Kidney (tissue), 13 donors: ENCODE measurements at regions not wholly inside any gene's neighbourhood (a gene's known extent, or its start where the extent isn't known, plus 50 kb on each side); places are given as distances from the start of the nearest gene placed in this dataset.
A peak's percentile ranks its signal among the peaks of the same experiment; 100 is the strongest.

Experiments
- DNase-seq, 5 donors: peaks; one replicate each; pipeline ENCODE4 v3.0.0-alpha.2; 2013 to 2020
- FAIRE-seq: peaks from 2 replicates; lab custom pipeline; 2012; peaks lifted over from hg19 to GRCh38; lab: Jason Lieb, UNC
- H3K27ac ChIP-seq, 2 donors: one replicate each; pipeline ENCODE4 v1.7.0; 2013; ENCODE audit warnings: low read depth in 2 of 2, low read length in 2 of 2, inconsistent platforms in 1 of 2
- H3K27me3 ChIP-seq: one replicate; pipeline ENCODE4 v1.7.1; 2013; ENCODE audit warnings: low read length, inconsistent platforms; ENCODE audit not compliant: control insufficient read depth, insufficient read depth
- H3K36me3 ChIP-seq, 3 donors: one replicate each; pipeline versions ENCODE4 v1.7.0 to v1.7.1; 2013; ENCODE audit warnings: low read length in 3 of 3, control low read depth in 1 of 3, inconsistent platforms in 1 of 3; ENCODE audit not compliant: insufficient read depth in 3 of 3, control insufficient read depth in 2 of 3
- H3K4me1 ChIP-seq, 3 donors: one replicate each; pipeline versions ENCODE4 v1.7.0 to v1.7.1; 2013; ENCODE audit warnings: low read length in 3 of 3, inconsistent platforms in 1 of 3, low read depth in 1 of 3; ENCODE audit not compliant: control insufficient read depth in 2 of 3, insufficient read depth in 2 of 3
- H3K4me3 ChIP-seq, 3 donors: one replicate each; pipeline versions ENCODE4 v1.7.0 to v1.8.1; 2013; ENCODE audit warnings: low read length in 3 of 3, control low read depth in 1 of 3, inconsistent platforms in 1 of 3
- H3K9ac ChIP-seq, 3 donors: one replicate each; pipeline versions ENCODE4 v1.7.0 to v1.7.1; 2013; ENCODE audit warnings: low read length in 3 of 3, control low read depth in 1 of 3, inconsistent platforms in 1 of 3
- H3K9me3 ChIP-seq, 3 donors: one replicate each; pipeline versions ENCODE4 v1.7.0 to v1.7.1; 2013; ENCODE audit warnings: low read length in 3 of 3, control low read depth in 1 of 3, inconsistent platforms in 1 of 3; ENCODE audit not compliant: control insufficient read depth in 2 of 3, insufficient read depth in 1 of 3
- CTCF ChIP-seq: IDR thresholded peaks from 3 replicates; pipeline ENCODE4 v1.5.1; 2012; ENCODE audit warnings: mild to moderate bottlenecking, moderate library complexity, borderline replicate concordance; ENCODE audit not compliant: insufficient read depth; ENCODE audit errors: extremely low read depth
- intact Hi-C: fragments of 100-400 bp; cut with DNase I; formaldehyde crosslinking; loops from one replicate; pipeline ENCODE4 v1.11.1; 2022
- donor health status: control.
- donor health status: control.
- donor health status: control.
- donor health status: control.
- donor health status: control.
- donor health status: DM: yes; HTN: yes; CAD: no.
- donor health status: Normal renal cell carcinoma (clear cell type).

- TF ChIP-seq CTCF, result no peak
These were observed 472.2 kb downstream of the NR2F2 start for GRCh38 chr15:96802611-96803255.

GRCh38 chr15:96804754-96805153, 474.3 kb downstream of the NR2F2 start:
- no peak for TF ChIP-seq CTCF
- FAIRE-seq (no peak), DNase-seq (peak in 1 of 5 donors; percentile 1)
- no peaks in the 10 kb centered on the region for H3K36me3 ChIP-seq
- no peaks in the 10 kb centered on the region for H3K9me3 ChIP-seq
- no peak overlapping the region for H3K9ac ChIP-seq
- H3K4me3 ChIP-seq, result no peak overlapping the region
- H3K27ac ChIP-seq, result no peak overlapping the region
- intact Hi-C loops, result no loop called here
- no peaks in the 10 kb centered on the region for H3K4me1 ChIP-seq
- H3K27me3 ChIP-seq, result no peaks in the 10 kb centered on the region

More at GRCh38 chr15:96802611-96803255, 472.2 kb downstream of the NR2F2 start:
- Histone ChIP-seq H3K9me3 (no peaks in the 10 kb centered on the region), H3K4me1 (no peaks in the 10 kb centered on the region), H3K27ac (no peak overlapping the region), H3K9ac (no peak overlapping the region), H3K4me3 (no peak overlapping the region), H3K36me3 (no peaks in the 10 kb centered on the region), H3K27me3 (no peaks in the 10 kb centered on the region)
- intact Hi-C loops, result no loop called here
- DNase-seq, result no peak
- no peak for FAIRE-seq

- intact Hi-C loops, result no loop called here
- H3K27me3 ChIP-seq, result no peaks in the 10 kb centered on the region
- no peaks in the 10 kb centered on the region for H3K36me3 ChIP-seq
- FAIRE-seq, result no peak
- H3K4me3 ChIP-seq, result no peak overlapping the region
- no peaks in the 10 kb centered on the region for H3K4me1 ChIP-seq
- H3K9ac ChIP-seq, result no peak overlapping the region
- no peak for TF ChIP-seq CTCF
- no peaks in the 10 kb centered on the region for H3K9me3 ChIP-seq
- DNase-seq, result peak in 1 of 5 donors; percentile 2
- H3K27ac ChIP-seq, result no peak overlapping the region
These were observed 476.9 kb downstream of the NR2F2 start for GRCh38 chr15:96807361-96807760.

GRCh38 chr15:96817900-96818299, 487.4 kb downstream of the NR2F2 start:
- no peak overlapping the region for H3K9ac ChIP-seq

More at GRCh38 chr15:96817900-96818299, 487.4 kb downstream of the NR2F2 start:
- no peak for TF ChIP-seq CTCF
- H3K27ac ChIP-seq, result no peak overlapping the region
- DNase-seq (no peak), FAIRE-seq (no peak)
- no peaks in the 10 kb centered on the region for H3K36me3 ChIP-seq
- no peaks in the 10 kb centered on the region for H3K9me3 ChIP-seq
- H3K27me3 ChIP-seq, result no peaks in the 10 kb centered on the region
- no peaks in the 10 kb centered on the region for H3K4me1 ChIP-seq
- no peak overlapping the region for H3K4me3 ChIP-seq
- intact Hi-C loops, result no loop called here
